Neural progenitor cell (in vitro differentiated cells): ENCODE measurements at regions not wholly inside any gene's neighbourhood (a gene's known extent, or its start where the extent isn't known, plus 50 kb on each side); places are given as distances from the start of the nearest gene placed in this dataset.

Experiments used
- DNase-seq: peaks from one replicate; pipeline ENCODE4 v3.0.0-alpha.2; 2016; ENCODE audit warnings: low spot score
- H2AFZ ChIP-seq: fragments of 200-600 bp; sonication (generic); replicated peaks from 2 replicates; pipeline ENCODE4 v1.6.1; 2016; ENCODE audit warnings: antibody characterized with exemption
- H3F3A ChIP-seq: fragments of 200-600 bp; sonication (generic); 2 replicates; pipeline ENCODE4 v1.6.1; 2016; ENCODE audit warnings: antibody characterized with exemption, low read depth
- H3K27ac ChIP-seq: fragments of 200-600 bp; sonication (generic); 2 replicates; pipeline ENCODE4 v1.5.1; 2016; ENCODE audit warnings: mild to moderate bottlenecking
- H3K27me3 ChIP-seq: fragments of 200-600 bp; sonication (generic); 2 replicates; pipeline ENCODE4 v1.6.1; 2016; ENCODE audit warnings: mild to moderate bottlenecking, moderate library complexity
- H3K36me3 ChIP-seq: fragments of 200-600 bp; sonication (generic); 2 replicates; pipeline ENCODE4 v1.5.1; 2016
- H3K4me1 ChIP-seq: fragments of 200-600 bp; sonication (generic); 2 replicates; pipeline ENCODE4 v1.6.1; 2016; ENCODE audit warnings: mixed run types
- H3K4me2 ChIP-seq: fragments of 200-600 bp; sonication (generic); 2 replicates; pipeline ENCODE4 v1.6.1; 2016
- H3K4me3 ChIP-seq: fragments of 200-600 bp; sonication (generic); 2 replicates; pipeline ENCODE4 v1.5.1; 2016
- H3K79me2 ChIP-seq: fragments of 200-600 bp; sonication (generic); 2 replicates; pipeline ENCODE4 v1.6.1; 2016; ENCODE audit warnings: low read depth
- H3K9ac ChIP-seq: fragments of 200-600 bp; sonication (generic); 2 replicates; pipeline ENCODE4 v1.6.1; 2016
- H3K9me3 ChIP-seq: fragments of 200-600 bp; sonication (generic); 2 replicates; pipeline ENCODE4 v1.5.1; 2016; ENCODE audit warnings: low read depth
- H4K20me1 ChIP-seq: fragments of 200-600 bp; sonication (generic); 2 replicates; pipeline ENCODE4 v1.6.1; 2016; ENCODE audit warnings: low read depth
- H3K27ac Mint-ChIP-seq: 3 replicates; pipeline ENCODE4 v1.8.0; 2021; ENCODE audit warnings: mixed read lengths
- H3K27me3 Mint-ChIP-seq: 2 replicates; pipeline ENCODE4 v1.8.0; 2022; ENCODE audit warnings: low read depth, mild to moderate bottlenecking, inconsistent platforms, moderate library complexity, mixed read lengths; ENCODE audit not compliant: insufficient read depth
- H3K36me3 Mint-ChIP-seq: 3 replicates; pipeline ENCODE4 v1.8.0; 2021; ENCODE audit warnings: mixed read lengths
- H3K4me1 Mint-ChIP-seq: 3 replicates; pipeline ENCODE4 v1.8.0; 2021; ENCODE audit warnings: mixed read lengths
- H3K4me3 Mint-ChIP-seq: 3 replicates; pipeline ENCODE4 v1.8.0; 2021; ENCODE audit warnings: mild to moderate bottlenecking, moderate library complexity, mixed read lengths
- H3K9me3 Mint-ChIP-seq: 3 replicates; pipeline ENCODE4 v1.8.0; 2020; ENCODE audit warnings: mixed read lengths
- EZH2 ChIP-seq: fragments of 200-600 bp; sonication (generic); IDR thresholded peaks from 2 replicates; pipeline ENCODE4 v1.6.1; 2017; ENCODE audit warnings: antibody characterized with exemption, mild to moderate bottlenecking, moderate library complexity
- EZH2phosphoT487 ChIP-seq: fragments of 200-600 bp; sonication (generic); IDR thresholded peaks from 2 replicates; pipeline ENCODE4 v1.6.1; 2017; ENCODE audit warnings: antibody characterized with exemption
- TF ChIP-seq, protein P1 (sequence below): fragments of 200-600 bp; sonication (generic); IDR thresholded peaks from 2 replicates; pipeline ENCODE4 v1.5.1; 2017; ENCODE audit warnings: antibody characterized with exemption, mild to moderate bottlenecking

GRCh38 chr11:120021391-120021953, 116.4 kb downstream of the TRIM29 start:
- Histone ChIP-seq H3K79me2 (no peaks in the 10 kb centered on the region), H3K9me3 (no peaks in the 10 kb centered on the region), H3K36me3 (no peaks in the 10 kb centered on the region), H4K20me1 (no peaks in the 10 kb centered on the region), H3K9ac (no peak overlapping the region), H3F3A (peaks cover 16% of the 10 kb centered on the region), H2AFZ (no peak overlapping the region), H3K4me2 (no peak overlapping the region), H3K4me3 (no peak overlapping the region), H3K4me1 (peaks cover 35% of the 10 kb centered on the region), H3K27me3 (no peaks in the 10 kb centered on the region), H3K27ac (no peak overlapping the region)
- Mint-ChIP-seq H3K36me3 (no peaks in the 10 kb centered on the region), H3K9me3 (peaks cover 3% of the 10 kb centered on the region), H3K27me3 (peaks cover 2% of the 10 kb centered on the region), H3K27ac (no peak overlapping the region), H3K4me3 (no peak overlapping the region), H3K4me1 (peaks cover 41% of the 10 kb centered on the region)
- DNase-seq, result no peak
- TF ChIP-seq EZH2 (no peak), EZH2phosphoT487 (no peak)
- TF ChIP-seq, protein P1, sequence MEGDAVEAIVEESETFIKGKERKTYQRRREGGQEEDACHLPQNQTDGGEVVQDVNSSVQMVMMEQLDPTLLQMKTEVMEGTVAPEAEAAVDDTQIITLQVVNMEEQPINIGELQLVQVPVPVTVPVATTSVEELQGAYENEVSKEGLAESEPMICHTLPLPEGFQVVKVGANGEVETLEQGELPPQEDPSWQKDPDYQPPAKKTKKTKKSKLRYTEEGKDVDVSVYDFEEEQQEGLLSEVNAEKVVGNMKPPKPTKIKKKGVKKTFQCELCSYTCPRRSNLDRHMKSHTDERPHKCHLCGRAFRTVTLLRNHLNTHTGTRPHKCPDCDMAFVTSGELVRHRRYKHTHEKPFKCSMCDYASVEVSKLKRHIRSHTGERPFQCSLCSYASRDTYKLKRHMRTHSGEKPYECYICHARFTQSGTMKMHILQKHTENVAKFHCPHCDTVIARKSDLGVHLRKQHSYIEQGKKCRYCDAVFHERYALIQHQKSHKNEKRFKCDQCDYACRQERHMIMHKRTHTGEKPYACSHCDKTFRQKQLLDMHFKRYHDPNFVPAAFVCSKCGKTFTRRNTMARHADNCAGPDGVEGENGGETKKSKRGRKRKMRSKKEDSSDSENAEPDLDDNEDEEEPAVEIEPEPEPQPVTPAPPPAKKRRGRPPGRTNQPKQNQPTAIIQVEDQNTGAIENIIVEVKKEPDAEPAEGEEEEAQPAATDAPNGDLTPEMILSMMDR, result no peak

DNA sequence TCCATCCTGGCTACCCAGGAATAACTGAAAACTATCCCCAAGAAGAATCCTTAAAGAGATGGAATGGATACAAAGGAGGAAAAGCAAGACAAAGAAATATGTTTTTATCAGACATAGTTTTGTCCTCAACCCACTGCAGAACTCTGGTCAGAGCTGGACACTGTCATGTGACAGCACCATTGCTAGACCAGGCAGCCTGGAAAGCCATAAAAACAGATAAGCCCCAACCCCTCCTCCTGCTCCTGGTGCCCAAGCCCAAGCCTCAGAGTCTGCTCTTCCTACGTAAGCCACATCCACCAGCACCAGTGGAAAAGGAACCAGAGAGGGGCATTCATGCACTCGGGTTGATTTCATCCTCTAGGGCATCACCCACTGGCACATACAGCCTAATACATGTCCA, 116.9 kb downstream of the TRIM29 start:
- H2AFZ ChIP-seq, result no peak overlapping the region
- H3K4me1 ChIP-seq, result peaks cover 35% of the 10 kb centered on the region
- no peak overlapping the region for H3K27ac ChIP-seq
- no peak overlapping the region for H3K4me2 ChIP-seq
- no peaks in the 10 kb centered on the region for H3K9me3 Mint-ChIP-seq
- no peaks in the 10 kb centered on the region for H3K9me3 ChIP-seq
- H4K20me1 ChIP-seq, result no peaks in the 10 kb centered on the region
- DNase-seq, result no peak
- no peak for TF ChIP-seq EZH2
- TF ChIP-seq EZH2phosphoT487, result no peak
- TF ChIP-seq, protein P1, result no peak
- H3K27me3 ChIP-seq, result no peaks in the 10 kb centered on the region
- no peak overlapping the region for H3K9ac ChIP-seq
- no peak overlapping the region for H3K4me3 Mint-ChIP-seq
- peaks cover 16% of the 10 kb centered on the region for H3F3A ChIP-seq
- H3K4me3 ChIP-seq, result no peak overlapping the region
- H3K36me3 ChIP-seq, result no peaks in the 10 kb centered on the region
- no peaks in the 10 kb centered on the region for H3K79me2 ChIP-seq
- no peak overlapping the region for H3K27ac Mint-ChIP-seq
- peaks cover 2% of the 10 kb centered on the region for H3K27me3 Mint-ChIP-seq
- H3K4me1 Mint-ChIP-seq, result peaks cover 38% of the 10 kb centered on the region
- no peaks in the 10 kb centered on the region for H3K36me3 Mint-ChIP-seq

DNA sequence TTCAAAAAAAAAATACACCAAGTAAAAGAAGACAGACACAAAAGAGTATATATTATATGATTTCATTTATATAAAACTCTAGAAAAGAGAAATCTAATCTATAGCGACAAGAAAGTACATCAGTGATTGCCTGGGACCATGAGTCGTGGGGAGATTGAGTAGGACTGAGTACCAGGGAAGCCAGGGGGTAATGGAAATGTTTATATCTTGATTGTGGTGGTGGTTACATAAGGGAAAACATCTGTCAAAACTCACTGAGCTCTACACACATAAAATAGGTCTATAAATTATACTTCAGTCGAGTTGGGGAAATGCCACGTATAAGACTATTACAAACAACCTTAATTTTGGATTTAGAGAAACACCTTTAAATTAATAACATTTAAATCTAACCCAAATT, 117.4 kb downstream of the TRIM29 start:
- Histone ChIP-seq H3K79me2 (no peaks in the 10 kb centered on the region), H3F3A (peaks cover 16% of the 10 kb centered on the region), H3K4me1 (peaks cover 35% of the 10 kb centered on the region), H3K4me2 (no peak overlapping the region), H2AFZ (no peak overlapping the region), H3K27ac (no peak overlapping the region), H3K27me3 (no peaks in the 10 kb centered on the region), H3K36me3 (no peaks in the 10 kb centered on the region), H3K9me3 (no peaks in the 10 kb centered on the region), H3K9ac (no peak overlapping the region), H4K20me1 (no peaks in the 10 kb centered on the region), H3K4me3 (no peak overlapping the region)
- DNase-seq, result no peak
- Mint-ChIP-seq H3K4me1 (peaks cover 41% of the 10 kb centered on the region), H3K4me3 (no peak overlapping the region), H3K27me3 (peaks cover 2% of the 10 kb centered on the region), H3K27ac (no peak overlapping the region), H3K9me3 (no peaks in the 10 kb centered on the region), H3K36me3 (no peaks in the 10 kb centered on the region)
- no peak for TF ChIP-seq EZH2
- TF ChIP-seq, protein P1, result no peak
- no peak for TF ChIP-seq EZH2phosphoT487
